ENCODE measurements at regions not wholly inside any gene's neighbourhood (a gene's known extent, or its start where the extent isn't known, plus 50 kb on each side); places are given as distances from the start of the nearest gene placed in this dataset.

DNA sequence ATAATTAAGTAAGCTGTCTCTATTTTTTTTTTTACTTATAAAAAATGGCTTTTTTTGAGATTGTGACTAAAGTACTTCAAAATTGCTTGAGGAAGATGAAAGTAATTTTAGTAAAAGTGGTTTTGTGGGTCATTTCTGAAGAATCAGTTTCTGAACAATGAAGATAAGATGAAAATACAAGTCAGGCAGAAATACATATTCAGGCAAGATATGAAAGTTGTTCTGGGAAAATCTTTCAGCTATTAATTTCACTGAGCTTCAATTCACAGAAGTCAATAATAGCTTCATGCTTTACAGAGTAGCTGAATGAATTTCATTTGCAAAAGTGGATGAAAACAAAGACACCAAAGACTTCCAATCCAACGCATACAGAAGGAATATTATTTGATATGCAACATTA lies 305.2 kb upstream of the ARSJ start:
- Histone ChIP-seq H3K27me3 (replicated peaks in 1 of 4; ENCODE audit: control extremely low read depth in 1 of 4, control insufficient read depth in 3 of 4, insufficient read depth in 4 of 4, low read length in 3 of 4) (no peaks in the 10 kb centered on the region), H3K4me2 (replicated peaks; ENCODE audit: low read depth, low read length, poor library complexity, severe bottlenecking) (no peak overlapping the region), H3K4me3 (ENCODE audit: control extremely low read depth in 1 of 5, extremely low read depth in 1 of 5, insufficient read depth in 1 of 5, low read depth in 2 of 5, low read length in 4 of 5) (no peak overlapping the region), H2AFZ (ENCODE audit: insufficient read depth, low read depth, low read length, poor library complexity, severe bottlenecking) (no peak overlapping the region), H3K9ac (ENCODE audit: low read length) (no peak overlapping the region), H3K4me1 (ENCODE audit: control insufficient read depth in 2 of 2, insufficient read depth in 2 of 2, low read length in 2 of 2) (peaks cover 0 to 12% of the 10 kb centered on the region in 2 donors), H4K20me1 (ENCODE audit: control insufficient read depth, insufficient read depth, low read length, poor library complexity, severe bottlenecking) (no peaks in the 10 kb centered on the region), H3K36me3 (replicated peaks in 1 of 2; ENCODE audit: control extremely low read depth in 1 of 2, control insufficient read depth in 1 of 2, extremely low read depth in 1 of 2, insufficient read depth in 2 of 2, low read length in 1 of 2) (no peaks in the 10 kb centered on the region), H3K79me2 (ENCODE audit: control insufficient read depth, insufficient read depth, low read length) (no peaks in the 10 kb centered on the region), H3K27ac (ENCODE audit: low read length in 2 of 2) (no peak overlapping the region), H3K9me3 (ENCODE audit: control extremely low read depth in 1 of 3, control insufficient read depth in 2 of 3, insufficient read depth in 1 of 3, low read length in 2 of 3) (peaks cover 0 to 7% (median 6%) of the 10 kb centered on the region in 3 donors)
- H3K9me3 Mint-ChIP-seq (ENCODE audit: insufficient read depth): no peaks in the 10 kb centered on the region
- ChIA-PET CTCF (no interaction called here), POLR2A (no interaction called here)
- no CpG with 5 or more reads among the region's 1 CpG for WGBS (ENCODE audit: insufficient coverage)
- DNase-seq: no peak
- H3K4me1 Mint-ChIP-seq: peaks cover 12% of the 10 kb centered on the region
- H3K27me3 Mint-ChIP-seq: no peaks in the 10 kb centered on the region
- TF ChIP-seq CTCF (IDR thresholded peaks at IDR 0.05) (no peak), EZH2 (IDR thresholded peaks at IDR 0.05; ENCODE audit: borderline replicate concordance, insufficient read depth, low read depth, low read length, poor library complexity, severe bottlenecking) (no peak)
- intact Hi-C loops (cut with micrococcal nuclease): no loop called here
- no peak overlapping the region for H3K27ac Mint-ChIP-seq
- H3K4me3 Mint-ChIP-seq: no peak overlapping the region
- no peak for ATAC-seq (ENCODE audit: low read depth)

DNA sequence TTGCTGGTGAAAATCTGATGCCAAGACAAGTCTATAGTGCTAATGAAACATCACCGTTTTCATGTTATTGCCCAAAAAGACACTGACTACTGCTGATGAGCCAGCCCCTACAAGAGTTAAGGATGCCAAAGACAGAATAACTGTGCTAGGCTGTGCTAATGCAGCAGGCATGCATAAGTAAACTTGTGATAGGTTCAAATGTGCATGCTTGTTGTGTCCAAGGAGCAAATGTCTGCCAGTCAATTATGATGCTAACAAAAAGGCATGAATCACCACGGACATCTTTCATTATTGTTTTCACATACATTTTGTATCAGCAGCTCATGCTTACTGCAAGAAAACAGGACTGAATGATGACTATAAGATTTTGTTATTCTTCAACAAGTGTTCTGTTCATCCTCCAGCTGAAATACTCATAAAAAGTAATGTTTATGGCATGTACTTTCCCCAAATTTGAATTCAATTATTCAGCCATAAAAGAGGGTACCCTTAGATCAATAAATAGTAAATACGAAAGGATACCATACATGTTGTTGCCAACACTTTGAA lies 306.9 kb upstream of the ARSJ start:
- no peak for TF ChIP-seq EZH2 (IDR thresholded peaks at IDR 0.05; ENCODE audit: borderline replicate concordance, insufficient read depth, low read depth, low read length, poor library complexity, severe bottlenecking)
- no peak for TF ChIP-seq CTCF (IDR thresholded peaks at IDR 0.05)
- Histone ChIP-seq H3K79me2 (ENCODE audit: control insufficient read depth, insufficient read depth, low read length) (no peaks in the 10 kb centered on the region), H3K27me3 (replicated peaks in 1 of 4; ENCODE audit: control extremely low read depth in 1 of 4, control insufficient read depth in 3 of 4, insufficient read depth in 4 of 4, low read length in 3 of 4) (no peaks in the 10 kb centered on the region), H3K4me3 (ENCODE audit: control extremely low read depth in 1 of 5, extremely low read depth in 1 of 5, insufficient read depth in 1 of 5, low read depth in 2 of 5, low read length in 4 of 5) (no peak overlapping the region), H3K27ac (ENCODE audit: low read length in 2 of 2) (no peak overlapping the region), H2AFZ (ENCODE audit: insufficient read depth, low read depth, low read length, poor library complexity, severe bottlenecking) (no peak overlapping the region), H3K4me1 (ENCODE audit: control insufficient read depth in 2 of 2, insufficient read depth in 2 of 2, low read length in 2 of 2) (peaks cover 0 to 12% of the 10 kb centered on the region in 2 donors), H3K9me3 (ENCODE audit: control extremely low read depth in 1 of 3, control insufficient read depth in 2 of 3, insufficient read depth in 1 of 3, low read length in 2 of 3) (peaks cover 0 to 7% (median 6%) of the 10 kb centered on the region in 3 donors), H3K4me2 (replicated peaks; ENCODE audit: low read depth, low read length, poor library complexity, severe bottlenecking) (no peak overlapping the region), H3K36me3 (replicated peaks in 1 of 2; ENCODE audit: control extremely low read depth in 1 of 2, control insufficient read depth in 1 of 2, extremely low read depth in 1 of 2, insufficient read depth in 2 of 2, low read length in 1 of 2) (no peaks in the 10 kb centered on the region), H3K9ac (ENCODE audit: low read length) (no peak overlapping the region), H4K20me1 (ENCODE audit: control insufficient read depth, insufficient read depth, low read length, poor library complexity, severe bottlenecking) (no peaks in the 10 kb centered on the region)
- ChIA-PET POLR2A (no interaction called here), CTCF (no interaction called here)
- Mint-ChIP-seq H3K4me1 (peaks cover 12% of the 10 kb centered on the region), H3K4me3 (no peak overlapping the region), H3K27me3 (no peaks in the 10 kb centered on the region), H3K9me3 (ENCODE audit: insufficient read depth) (no peaks in the 10 kb centered on the region), H3K27ac (no peak overlapping the region)
- 89% methylated on average over 1 of the region's 3 CpGs for WGBS (ENCODE audit: insufficient coverage)
- no peak for DNase-seq
- no peak for ATAC-seq (ENCODE audit: low read depth)
- intact Hi-C loops (cut with micrococcal nuclease): no loop called here
